BJ (cell line): ENCODE measurements at regions not wholly inside any gene's neighbourhood (a gene's known extent, or its start where the extent isn't known, plus 50 kb on each side); places are given as distances from the start of the nearest gene placed in this dataset.

ENCODE experiments used
- CTCF ChIA-PET: fragments of 350-600 bp; formaldehyde crosslinking; extraction: SDS; loops from one replicate; lab custom pipeline; 2021; ENCODE audit warnings: antibody characterized with exemption, inconsistent platforms; lab: Yijun Ruan, JAX
- POLR2A ChIA-PET: fragments of 300-600 bp; sonication (Branson Sonifier 250); formaldehyde crosslinking; extraction: SDS; loops from one replicate; lab custom pipeline; 2021; ENCODE audit warnings: antibody characterized with exemption; lab: Charles Lee
- DNase-seq: peaks from one replicate; pipeline ENCODE4 v3.0.0-alpha.2; 2011; ENCODE audit warnings: low read depth
- H3K27me3 ChIP-seq: 2 replicates; pipeline ENCODE4 v1.6.0; 2011; ENCODE audit warnings: low read length; ENCODE audit not compliant: control insufficient read depth, insufficient read depth
- H3K36me3 ChIP-seq: 2 replicates; pipeline ENCODE4 v1.5.1; 2011; ENCODE audit warnings: low read length; ENCODE audit not compliant: control insufficient read depth, insufficient read depth
- H3K4me3 ChIP-seq: 2 replicates; pipeline ENCODE4 v1.5.1; 2011; ENCODE audit warnings: low read depth, mild to moderate bottlenecking, control low read depth, low read length
- TF ChIP-seq, protein P1 (sequence below): IDR thresholded peaks from 2 replicates; pipeline ENCODE4 v1.5.1; 2011; ENCODE audit warnings: low read depth, mild to moderate bottlenecking, control low read depth, inconsistent platforms, low read length, moderate library complexity; ENCODE audit not compliant: insufficient read depth

DNA sequence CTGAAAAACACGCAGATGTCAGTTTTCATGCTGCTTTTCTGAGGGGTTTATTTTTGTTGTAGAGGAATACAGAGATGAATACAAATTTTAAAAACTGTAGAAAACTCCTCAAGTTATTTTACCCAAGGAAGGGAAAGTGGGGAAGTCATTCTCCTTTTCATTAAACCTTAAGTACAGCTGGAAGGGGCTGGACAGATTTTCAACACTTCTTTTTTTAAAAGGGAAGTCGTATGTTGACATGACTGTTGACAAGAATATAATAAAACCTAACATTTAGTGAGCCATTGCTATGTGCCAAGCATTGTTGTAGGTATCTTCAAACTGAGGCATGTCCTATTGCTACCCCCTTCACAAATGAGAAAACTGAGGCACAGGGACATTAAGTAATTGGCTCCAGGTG, 235.7 kb upstream of the ELL2 start:
- CTCF ChIA-PET = interaction anchor here (1.5 kb wide), 1 partner anchor 20 kb away, joined by 4 read pairs; no protein-coding TSS in a partner anchor
- DNase-seq = no peak
- TF ChIP-seq, protein P1, sequence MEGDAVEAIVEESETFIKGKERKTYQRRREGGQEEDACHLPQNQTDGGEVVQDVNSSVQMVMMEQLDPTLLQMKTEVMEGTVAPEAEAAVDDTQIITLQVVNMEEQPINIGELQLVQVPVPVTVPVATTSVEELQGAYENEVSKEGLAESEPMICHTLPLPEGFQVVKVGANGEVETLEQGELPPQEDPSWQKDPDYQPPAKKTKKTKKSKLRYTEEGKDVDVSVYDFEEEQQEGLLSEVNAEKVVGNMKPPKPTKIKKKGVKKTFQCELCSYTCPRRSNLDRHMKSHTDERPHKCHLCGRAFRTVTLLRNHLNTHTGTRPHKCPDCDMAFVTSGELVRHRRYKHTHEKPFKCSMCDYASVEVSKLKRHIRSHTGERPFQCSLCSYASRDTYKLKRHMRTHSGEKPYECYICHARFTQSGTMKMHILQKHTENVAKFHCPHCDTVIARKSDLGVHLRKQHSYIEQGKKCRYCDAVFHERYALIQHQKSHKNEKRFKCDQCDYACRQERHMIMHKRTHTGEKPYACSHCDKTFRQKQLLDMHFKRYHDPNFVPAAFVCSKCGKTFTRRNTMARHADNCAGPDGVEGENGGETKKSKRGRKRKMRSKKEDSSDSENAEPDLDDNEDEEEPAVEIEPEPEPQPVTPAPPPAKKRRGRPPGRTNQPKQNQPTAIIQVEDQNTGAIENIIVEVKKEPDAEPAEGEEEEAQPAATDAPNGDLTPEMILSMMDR = no peak
- Histone ChIP-seq H3K27me3 (no peaks in the 10 kb centered on the region), H3K4me3 (no peak overlapping the region), H3K36me3 (no peaks in the 10 kb centered on the region)
- POLR2A ChIA-PET = no interaction called here

DNA sequence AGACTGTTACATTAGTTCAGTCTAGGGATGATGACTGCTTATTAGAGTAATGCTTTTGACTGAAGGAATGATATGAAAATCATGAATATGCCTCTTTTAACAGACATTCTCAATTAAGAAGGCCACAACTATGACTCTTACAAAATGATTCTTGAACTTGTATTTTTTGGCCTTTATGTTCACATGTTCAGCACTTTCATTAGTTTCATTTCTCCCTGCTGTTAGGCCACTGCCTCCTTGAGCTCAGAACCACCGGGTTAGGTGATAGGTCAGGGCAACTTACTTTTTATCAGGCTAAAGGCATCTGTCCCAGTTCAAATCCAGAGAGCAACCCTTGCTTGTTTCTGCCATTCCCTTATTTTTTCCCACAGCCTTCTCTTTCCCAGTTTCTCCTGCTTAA, 235.2 kb upstream of the ELL2 start:
- CTCF ChIA-PET = interaction anchor here (1.5 kb wide), 1 partner anchor 21 kb away, joined by 4 read pairs; no protein-coding TSS in a partner anchor
- POLR2A ChIA-PET = no interaction called here
- no peak for DNase-seq
- TF ChIP-seq, protein P1 = no peak
- no peaks in the 10 kb centered on the region for H3K36me3 ChIP-seq
- H3K4me3 ChIP-seq = no peak overlapping the region
- no peaks in the 10 kb centered on the region for H3K27me3 ChIP-seq

DNA sequence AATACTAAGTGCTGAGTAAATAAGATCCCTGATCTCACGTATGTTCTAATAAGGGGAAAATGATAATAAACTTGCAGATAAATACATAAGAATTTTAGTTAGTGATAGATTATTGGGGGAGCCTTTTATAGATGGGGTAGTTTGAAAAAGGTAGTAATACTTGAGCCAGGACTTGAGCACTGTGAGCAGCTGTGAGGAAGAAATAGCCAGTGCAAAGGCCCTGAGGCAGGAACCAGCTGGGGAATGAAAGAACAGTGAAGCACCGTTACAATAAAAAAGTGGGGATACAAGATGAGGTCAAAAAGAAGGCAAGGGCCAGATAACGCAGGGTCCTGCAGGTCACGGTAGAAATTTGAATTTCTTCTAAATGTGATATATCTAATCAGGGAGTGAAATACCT, 234.8 kb upstream of the ELL2 start:
- POLR2A ChIA-PET = no interaction called here
- CTCF ChIA-PET = interaction anchor here (0.5 to 1.5 kb wide), 2 partner anchors 21 to 101 kb away, joined by 3 to 4 read pairs; no protein-coding TSS in a partner anchor
- TF ChIP-seq, protein P1 = no peak

DNA sequence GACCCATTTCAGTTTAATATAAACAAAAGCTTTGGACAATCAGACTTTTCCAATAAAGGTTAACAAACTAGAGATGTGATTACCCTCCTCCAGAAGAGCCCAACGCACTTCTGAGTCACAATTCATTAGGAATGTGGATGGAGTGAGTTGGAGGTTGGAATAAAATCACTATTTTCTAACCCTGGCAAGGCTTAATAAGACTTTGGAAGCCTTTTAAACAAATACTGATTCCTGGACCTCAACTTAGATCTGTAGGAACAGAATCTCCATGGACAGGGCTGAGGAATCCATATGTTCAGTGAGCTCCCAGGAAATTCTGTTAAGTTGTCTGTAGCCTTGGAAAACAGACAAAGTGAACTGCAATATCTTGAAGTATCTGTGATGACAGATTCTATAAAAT, 233.5 kb upstream of the ELL2 start:
- ChIA-PET CTCF (interaction anchor here (0.6 to 1.8 kb wide), 3 partner anchors 9 to 354 kb away, joined by 3 to 4 read pairs (median 3); no protein-coding TSS in a partner anchor), POLR2A (no interaction called here)
- TF ChIP-seq, protein P1 = no peak
- no peak for DNase-seq
- Histone ChIP-seq H3K27me3 (no peaks in the 10 kb centered on the region), H3K4me3 (no peak overlapping the region), H3K36me3 (no peaks in the 10 kb centered on the region)

More for the DNA sequence above, 234.8 kb upstream of the ELL2 start:
- DNase-seq = no peak
- H3K36me3 ChIP-seq = no peaks in the 10 kb centered on the region
- H3K4me3 ChIP-seq = no peak overlapping the region
- no peaks in the 10 kb centered on the region for H3K27me3 ChIP-seq

DNA sequence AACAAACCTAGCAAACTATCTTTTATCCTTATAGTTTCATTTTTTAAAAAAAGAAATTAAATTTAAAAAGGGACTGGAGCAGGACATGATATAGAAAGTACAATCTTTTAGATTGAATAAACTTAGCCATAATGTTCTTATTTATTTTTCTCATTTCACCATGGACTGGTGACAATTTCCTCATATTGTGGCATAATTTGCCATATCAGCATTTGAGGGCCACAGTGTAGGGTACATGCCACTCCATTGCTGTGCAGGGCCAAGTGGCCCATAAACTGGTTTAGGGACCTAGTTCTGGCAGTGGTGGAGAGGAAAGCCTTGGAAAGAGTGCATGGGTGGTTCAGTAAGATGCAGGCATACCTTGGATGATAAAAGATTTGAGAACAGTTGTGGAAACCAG, 232.9 kb upstream of the ELL2 start:
- no peaks in the 10 kb centered on the region for H3K36me3 ChIP-seq
- DNase-seq = no peak
- H3K27me3 ChIP-seq = no peaks in the 10 kb centered on the region
- H3K4me3 ChIP-seq = no peak overlapping the region
- TF ChIP-seq, protein P1 = no peak
- ChIA-PET CTCF (interaction anchor here (1.5 to 1.8 kb wide), 2 partner anchors 10 kb away, joined by 3 to 4 read pairs; no protein-coding TSS in a partner anchor), POLR2A (no interaction called here)
